ENCODE measurements at regions not wholly inside any gene's neighbourhood (a gene's known extent, or its start where the extent isn't known, plus 50 kb on each side); places are given as distances from the start of the nearest gene placed in this dataset.
A peak's percentile ranks its signal among the peaks of the same experiment; 100 is the strongest.

- TF ChIP-seq ZFX (IDR thresholded peaks at IDR 0.05; ENCODE audit: borderline replicate concordance) (no peak), CTCF (IDR thresholded peaks at IDR 0.05) (no peak)
- no peak overlapping the region for H3K27ac ChIP-seq
These were observed 323.4 kb upstream of the THRB start for GRCh38 chr3:24818055-24818454.

- no peak overlapping the region for H3K27ac ChIP-seq
- TF ChIP-seq CTCF (IDR thresholded peaks at IDR 0.05) (no peak), ZFX (IDR thresholded peaks at IDR 0.05; ENCODE audit: borderline replicate concordance) (no peak)
These were observed 333.4 kb upstream of the THRB start for GRCh38 chr3:24828011-24828410.

GRCh38 chr3:24828551-24828950 lies 333.9 kb upstream of the THRB start:
- no peak for TF ChIP-seq ZFX (IDR thresholded peaks at IDR 0.05; ENCODE audit: borderline replicate concordance)
- TF ChIP-seq CTCF (IDR thresholded peaks at IDR 0.05): no peak
- no peak overlapping the region for H3K27ac ChIP-seq

- TF ChIP-seq ZFX (IDR thresholded peaks at IDR 0.05; ENCODE audit: borderline replicate concordance) (no peak), CTCF (IDR thresholded peaks at IDR 0.05) (peak; percentile 32)
- peak overlapping the region; percentile 58 for H3K27ac ChIP-seq
These were observed 334.4 kb upstream of the THRB start for GRCh38 chr3:24829011-24829581.

DNA sequence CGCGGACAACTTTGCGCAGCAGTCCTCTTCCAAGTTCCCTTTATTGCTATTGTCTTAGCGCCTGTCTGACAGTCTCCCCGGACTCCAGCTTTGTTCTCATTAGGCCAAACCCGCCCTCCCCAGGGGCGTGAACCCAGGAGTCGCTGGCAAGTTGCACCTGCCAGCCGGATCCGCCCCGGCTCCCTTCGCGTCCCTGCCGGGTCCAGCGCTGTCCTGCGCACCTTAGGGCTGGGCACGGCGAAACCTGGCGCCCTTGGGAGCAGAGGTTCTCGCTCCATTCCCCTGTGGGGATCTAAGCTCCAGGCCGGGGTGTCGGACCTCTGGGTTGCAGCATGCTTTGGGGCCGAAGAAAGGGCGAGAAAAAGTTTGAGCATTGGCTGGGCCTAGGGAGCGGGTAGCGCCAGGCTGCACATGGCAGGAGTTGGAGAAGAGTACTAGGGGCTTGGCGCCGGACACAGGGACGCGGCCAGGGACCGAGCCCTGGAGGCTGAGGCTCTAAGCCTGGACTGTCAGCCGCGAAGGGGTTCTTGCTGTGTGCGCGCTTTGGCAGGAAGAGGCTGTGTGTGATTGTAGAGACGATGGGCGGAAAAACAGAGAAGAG lies 335.1 kb upstream of the THRB start:
- TF ChIP-seq CTCF (IDR thresholded peaks at IDR 0.05) (no peak), ZFX (IDR thresholded peaks at IDR 0.05; ENCODE audit: borderline replicate concordance) (no peak)
- peak overlapping the region; percentile 58 for H3K27ac ChIP-seq

DNA sequence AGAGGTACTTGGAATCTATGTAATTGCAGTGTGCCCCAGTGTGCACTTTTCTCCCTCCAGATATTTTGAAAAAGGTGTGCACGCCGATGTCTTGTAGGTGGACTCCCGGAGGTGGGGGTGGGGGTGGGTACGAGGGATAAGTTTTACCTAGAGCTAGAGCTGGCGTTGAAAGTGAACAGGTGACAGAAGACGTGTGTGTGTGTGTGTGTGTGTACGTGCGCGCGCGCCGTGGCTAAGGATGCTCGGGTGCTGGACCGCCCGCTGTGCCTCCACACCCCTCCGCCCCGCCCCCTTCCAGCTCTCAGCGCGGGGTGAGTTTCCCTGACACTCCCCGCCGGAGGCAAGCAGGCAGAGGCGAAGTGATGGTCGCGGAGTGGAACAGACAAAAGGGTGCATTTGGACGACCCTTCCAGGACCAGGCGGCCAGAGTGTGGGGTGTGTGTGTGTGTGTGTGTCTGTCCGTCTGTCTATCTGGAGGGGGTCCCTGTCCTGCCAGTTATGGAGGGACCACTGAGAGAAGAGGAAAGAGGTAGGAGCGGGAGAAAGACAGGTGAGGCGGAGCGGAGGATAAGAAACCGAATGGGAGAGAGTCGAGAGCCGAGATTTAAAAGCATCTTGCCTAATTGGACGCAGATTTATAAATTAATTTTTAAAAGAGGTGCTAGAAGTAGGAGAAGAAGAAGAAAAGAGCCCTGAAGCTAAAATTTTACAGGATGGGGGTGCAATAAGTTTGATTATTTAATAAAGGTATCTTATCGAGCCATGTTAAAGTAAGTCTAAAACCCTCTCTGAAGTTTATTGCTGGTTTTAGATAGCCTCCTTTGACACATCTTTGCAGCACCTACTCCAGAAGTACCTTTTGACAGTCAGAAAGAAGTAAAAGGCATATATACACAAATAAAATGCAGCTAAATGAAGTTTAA lies 335.8 kb upstream of the THRB start:
- TF ChIP-seq CTCF (IDR thresholded peaks at IDR 0.05): no peak
- TF ChIP-seq ZFX (IDR thresholded peaks at IDR 0.05; ENCODE audit: borderline replicate concordance): no peak
- H3K27ac ChIP-seq: peak overlapping the region; percentile 58; the same call in 1 of the 2 replicates

GRCh38 chr3:24831221-24831620 lies 336.6 kb upstream of the THRB start:
- no peak for TF ChIP-seq CTCF (IDR thresholded peaks at IDR 0.05)
- TF ChIP-seq ZFX (IDR thresholded peaks at IDR 0.05; ENCODE audit: borderline replicate concordance): no peak
- H3K27ac ChIP-seq: no peak overlapping the region
